ENCODE measurements at regions not wholly inside any gene's neighbourhood (a gene's known extent, or its start where the extent isn't known, plus 50 kb on each side); places are given as distances from the start of the nearest gene placed in this dataset.

DNA sequence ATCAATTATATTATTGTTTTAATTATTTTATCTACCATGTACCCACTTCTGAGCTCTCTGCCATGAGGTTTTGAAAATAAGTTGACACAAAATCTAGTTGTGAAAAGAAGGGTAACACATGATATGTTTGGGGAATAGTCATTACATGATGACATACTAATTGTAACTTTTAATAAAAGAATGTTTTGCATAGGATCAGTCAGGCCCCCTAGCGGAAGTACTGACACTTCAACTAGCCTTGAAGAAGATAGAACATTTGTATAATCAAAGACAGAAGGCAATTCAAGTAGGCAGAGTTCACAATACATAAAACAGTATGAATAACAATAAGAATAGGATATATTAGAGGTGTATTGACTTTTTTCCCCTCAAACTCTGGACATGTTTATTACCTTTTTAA, 1191.0 kb upstream of the AGA start:
- DNase-seq = no peak

DNA sequence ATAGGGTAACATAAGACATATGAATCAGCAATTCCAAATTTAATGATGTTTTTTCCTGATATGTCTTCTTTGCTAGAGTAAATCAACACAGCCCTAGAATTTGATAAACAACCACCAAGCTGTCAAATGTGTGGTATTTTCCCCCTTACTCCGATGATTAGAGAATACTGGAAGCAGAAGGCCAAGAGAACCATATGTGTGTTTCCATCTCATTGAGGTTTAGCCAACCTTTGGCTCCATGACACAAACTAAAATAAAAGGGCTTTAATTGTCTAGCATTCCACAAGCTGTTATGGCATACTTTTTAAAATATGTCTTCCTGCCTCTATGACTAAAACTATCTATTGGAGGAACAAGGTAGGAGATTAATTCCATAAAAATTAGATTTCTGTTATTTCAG, 1222.4 kb upstream of the AGA start:
- DNase-seq = no peak

DNA sequence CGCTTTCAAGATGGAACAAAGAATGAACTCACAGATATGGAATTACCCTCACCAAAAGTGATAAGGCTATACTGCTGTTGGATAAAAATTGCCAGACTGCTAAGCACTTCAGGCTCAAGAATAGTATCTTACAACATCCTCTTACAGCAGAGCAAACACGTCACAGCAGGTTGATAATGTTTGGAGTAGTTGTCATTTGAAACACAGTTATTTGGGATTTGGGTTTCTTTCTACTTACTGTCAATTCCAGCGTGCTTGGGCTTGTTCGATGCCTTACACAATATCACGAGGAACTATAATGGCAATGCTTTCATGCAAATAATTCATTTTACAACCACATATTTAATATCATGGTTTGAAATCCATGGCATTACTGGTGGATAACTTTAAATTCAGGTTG, 1223.7 kb upstream of the AGA start:
- no peak for DNase-seq

DNA sequence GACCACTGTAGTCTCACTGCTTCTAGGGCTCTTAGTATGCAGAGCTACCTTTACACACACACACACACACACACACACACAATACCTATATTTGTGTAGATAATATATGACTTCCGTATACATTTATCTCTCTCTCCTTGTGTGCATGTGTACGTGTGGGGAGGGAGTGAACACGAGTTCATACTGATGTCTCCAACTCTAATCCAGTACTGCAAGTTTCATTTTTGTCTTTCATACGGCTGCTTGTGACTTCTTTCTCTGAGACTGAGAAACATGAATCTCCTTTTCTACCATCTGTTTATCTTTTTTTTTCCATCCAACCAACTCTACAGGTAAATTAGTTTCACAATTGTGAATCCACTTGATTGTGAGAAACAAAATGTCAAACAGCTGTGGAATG, 1229.5 kb upstream of the AGA start:
- DNase-seq = no peak

DNA sequence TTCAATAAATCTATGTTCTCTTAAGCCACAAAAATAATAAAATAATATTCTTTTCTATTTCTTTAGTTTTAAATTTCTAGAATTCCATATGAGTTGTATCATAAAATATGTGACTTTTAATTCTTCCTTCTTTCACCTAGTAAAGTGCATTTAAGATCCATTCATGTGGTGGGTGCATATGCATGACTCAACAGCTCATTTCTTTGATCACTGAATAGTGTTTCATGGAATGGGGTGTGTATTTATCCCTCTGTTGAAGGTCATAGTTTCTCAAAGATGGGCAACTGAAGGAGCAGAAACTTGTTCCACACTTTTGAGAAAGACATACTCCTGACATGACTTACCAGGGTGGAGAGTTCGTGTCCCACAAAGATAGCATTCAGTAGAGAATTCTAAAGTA, 1230.3 kb upstream of the AGA start:
- DNase-seq = no peak

DNA sequence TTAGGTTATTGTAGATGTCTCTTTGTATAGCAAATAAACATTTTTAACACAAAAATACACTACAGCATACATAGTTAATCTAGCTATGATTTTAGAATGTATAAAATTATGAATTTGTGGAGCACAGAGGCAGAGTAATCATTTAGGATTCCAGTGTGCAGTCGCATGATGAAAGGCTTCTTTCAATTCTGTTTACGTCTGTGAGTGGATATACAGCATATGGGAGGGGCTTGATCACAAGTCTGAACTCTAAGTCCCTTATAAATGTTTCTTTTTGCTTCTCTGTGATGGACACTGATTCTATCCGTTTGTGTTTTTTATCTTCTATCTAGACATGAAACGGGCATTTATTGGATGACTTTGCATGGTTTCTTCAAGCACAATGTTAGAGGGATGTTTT, 1239.6 kb upstream of the AGA start:
- no peak for DNase-seq

DNA sequence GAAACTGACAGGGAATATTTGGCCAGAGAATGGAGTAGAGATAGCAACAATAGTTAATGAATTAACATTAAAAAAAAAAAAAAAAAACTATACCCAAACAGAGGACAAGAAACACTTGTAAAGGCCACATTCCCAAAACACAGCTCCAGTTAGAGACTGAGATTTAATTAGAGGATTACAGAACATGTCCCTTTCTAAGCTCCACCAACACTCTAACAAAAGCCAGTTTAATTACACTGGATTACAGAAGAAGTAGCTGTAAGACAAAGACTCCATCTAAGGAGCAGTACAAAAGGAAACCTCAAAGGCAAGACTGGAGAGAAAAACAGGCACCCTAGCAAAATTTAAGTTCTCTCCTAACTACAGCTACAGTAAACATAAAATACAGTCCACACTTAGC, 1247.7 kb upstream of the AGA start:
- no peak for DNase-seq

DNA sequence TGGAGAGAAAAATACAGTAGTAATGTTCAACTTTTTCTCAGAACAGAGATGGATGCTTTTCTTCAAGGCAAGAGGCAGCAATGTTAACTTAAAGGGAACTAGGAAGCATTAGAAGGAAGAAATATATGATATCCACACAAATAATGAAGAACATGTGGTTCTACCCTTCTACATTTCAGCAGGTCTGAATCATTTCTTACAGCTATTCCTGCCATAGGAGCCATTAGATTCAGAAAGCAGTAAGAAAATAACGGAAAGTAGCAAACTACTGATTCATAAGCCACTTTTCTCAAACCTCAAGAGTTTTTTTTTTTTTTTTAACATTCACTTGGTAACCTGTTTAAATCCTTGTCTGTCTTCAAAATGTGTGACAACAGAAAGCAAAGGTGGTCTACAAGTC, 1251.6 kb upstream of the AGA start:
- no peak for DNase-seq

DNA sequence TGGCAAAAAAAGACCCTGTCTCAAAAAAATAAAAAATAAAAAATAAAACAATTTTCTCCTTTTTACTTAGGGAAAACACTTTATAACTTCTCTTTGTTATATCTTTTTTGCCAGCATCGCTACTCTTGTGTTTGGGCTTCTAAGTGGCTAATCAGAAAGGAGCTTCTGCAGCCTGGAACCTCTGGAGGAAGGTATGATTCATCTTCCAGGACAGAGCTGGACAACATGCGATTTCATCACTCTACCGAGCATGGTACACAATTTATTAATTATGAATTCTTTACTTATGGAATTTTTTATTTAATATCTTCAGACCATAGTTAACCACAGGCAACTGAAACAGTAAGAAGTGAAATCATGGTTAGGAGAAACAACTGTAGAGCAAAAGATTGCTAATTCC, 1254.3 kb upstream of the AGA start:
- DNase-seq = no peak

DNA sequence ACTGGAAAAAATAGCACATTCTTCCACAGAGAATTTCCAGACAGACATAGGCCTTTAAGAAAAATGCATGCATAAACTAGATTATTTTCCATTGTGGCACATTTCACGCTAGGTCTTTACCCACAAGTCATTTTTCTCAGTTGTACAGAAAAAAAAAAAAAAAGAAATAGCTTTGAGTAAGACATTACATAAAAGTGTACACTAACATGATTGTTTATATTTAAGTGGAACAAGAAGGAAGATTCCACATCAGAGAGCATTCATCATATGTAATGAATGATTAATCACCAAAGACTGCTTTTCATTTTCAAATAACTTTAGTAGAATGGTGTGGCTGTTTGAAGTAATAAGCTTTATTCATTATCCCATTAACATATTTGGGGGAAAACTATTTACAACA, 1270.2 kb upstream of the AGA start:
- DNase-seq = no peak

DNA sequence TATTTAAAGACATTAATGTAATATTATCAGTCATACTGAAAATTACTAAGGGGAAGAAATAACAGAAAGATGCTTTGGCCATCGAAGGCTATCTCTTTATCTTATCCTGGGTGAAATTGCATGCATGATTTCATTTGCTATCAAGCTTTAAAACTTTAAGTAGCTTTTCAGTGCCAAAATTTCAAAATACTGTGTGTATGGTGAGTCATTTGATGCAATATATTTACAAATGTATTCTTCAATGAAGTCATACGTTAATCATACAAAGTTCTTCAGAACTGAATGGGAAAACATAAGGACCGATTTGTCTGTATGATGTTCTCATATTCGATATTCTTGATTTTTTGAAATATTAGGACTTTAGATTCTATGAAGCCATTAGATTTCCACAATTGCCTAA, 1295.8 kb upstream of the AGA start:
- no peak for DNase-seq

DNA sequence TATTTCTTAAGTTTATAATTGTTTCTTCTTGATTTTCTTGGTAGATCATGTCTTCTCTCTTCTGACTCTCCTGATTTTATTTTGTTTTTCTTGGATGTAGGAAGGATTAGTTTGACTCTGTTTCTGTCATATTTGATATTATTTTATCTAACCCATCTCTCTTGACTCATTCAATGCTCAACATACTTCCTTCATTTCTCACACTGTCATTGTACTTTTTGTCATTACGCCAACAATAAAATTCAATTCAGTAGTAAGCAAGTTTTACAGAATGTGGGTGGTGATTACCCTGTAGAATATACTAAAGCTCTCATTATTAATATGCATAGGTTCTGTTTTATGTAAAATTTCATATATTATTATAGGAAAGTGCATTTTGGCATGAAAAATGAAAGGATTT, 1303.0 kb upstream of the AGA start:
- no peak for DNase-seq

DNA sequence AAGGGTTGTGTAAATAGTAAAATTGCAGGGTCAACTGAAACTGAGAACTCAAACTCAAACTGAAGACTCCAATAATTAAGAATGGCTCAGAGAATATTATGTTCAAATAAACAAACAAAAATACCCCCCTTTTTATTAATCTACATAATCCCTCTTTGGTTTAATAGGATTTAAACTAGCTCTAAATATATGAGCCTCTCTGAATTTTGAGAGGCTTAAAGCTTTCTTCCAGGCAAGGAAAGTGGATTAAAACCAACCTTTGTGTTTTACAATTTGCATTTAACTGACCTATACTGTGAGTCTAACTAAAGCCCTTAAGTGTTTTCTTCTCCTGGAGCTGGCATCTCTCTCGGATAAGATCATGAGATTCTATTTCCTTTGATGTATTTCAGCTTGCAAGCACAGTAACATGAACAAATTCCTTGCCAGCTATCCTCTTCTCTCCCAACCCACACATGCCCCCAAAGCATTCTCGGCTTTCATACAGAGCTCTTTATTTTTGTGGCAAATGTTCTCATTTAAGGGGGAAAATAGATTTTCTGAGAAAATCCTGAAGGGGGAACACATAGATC, 1310.8 kb upstream of the AGA start:
- no peak for DNase-seq

DNA sequence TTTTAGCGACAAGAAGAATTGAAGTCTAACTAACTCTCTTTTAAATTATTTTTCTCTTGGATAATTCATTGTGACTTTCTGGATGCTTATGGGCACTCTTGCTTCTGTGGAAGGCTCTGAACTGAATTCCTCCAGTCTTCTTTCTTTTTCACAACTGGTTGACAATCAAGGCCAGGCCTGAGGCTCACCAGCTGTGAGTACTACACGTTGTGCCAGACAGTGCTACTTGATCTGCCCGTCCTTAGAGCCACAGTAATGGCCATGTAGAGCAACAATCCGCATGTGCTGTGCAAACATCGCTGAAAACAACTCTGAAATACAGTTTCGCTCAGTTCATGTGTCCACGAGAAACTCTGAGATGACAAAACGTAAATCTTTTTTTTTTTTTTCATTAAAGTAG, 1336.3 kb upstream of the AGA start:
- no peak for DNase-seq

DNA sequence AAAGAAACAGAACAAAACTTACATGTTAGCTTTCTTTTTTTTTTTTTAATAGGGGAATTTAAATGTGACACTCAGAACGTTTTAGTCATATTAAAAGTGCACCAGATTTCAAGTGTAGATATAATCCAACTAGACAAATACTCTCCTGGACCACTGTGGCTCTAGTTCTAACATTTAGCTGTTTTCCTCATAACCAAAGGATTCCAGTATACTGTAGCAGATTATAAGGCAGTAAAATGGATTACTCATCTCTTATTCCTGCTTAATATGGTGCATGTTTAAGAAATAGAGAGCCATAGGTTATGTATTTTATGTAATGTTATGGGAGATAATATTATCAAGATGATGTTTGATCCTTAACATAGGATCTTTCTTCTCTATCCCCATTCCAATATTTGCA, 1339.5 kb upstream of the AGA start:
- no peak for DNase-seq

DNA sequence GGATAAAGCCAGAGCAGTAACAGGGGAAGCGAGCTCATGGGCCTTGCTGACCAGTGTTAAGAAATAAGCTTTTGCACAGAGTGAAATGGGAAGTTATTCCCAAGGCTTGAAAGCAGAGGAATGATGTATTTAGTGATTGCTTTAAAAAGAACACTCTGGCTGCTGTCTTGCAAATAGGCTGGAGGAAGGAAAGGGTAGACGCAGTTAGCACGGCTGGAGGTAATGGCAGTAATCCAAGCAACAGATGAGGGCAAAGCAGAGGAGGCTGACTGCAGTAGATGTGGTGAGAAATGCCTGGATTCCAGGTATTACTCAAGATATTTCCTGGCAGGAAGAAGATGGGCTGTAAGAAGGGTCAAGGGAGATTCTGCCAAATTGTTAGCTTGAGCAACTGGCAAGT, 1342.3 kb upstream of the AGA start:
- DNase-seq = no peak

DNA sequence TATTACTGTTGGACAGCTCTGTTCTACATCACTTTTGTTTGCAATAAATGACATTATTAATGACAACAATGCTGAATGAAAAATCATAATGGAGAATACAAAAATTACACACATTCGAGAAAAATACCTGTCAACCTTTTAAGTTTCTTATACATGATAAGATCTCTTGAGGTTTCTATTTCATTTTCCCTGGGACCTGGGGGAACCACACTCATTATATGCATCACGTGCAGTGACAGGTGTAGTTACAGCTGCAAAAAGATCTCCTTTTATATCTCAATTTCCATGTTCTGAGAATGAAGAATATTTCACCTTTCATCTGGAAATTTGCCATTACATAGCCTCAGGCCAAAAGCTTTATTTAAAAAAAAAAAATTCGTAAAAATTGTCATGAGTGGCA, 1347.0 kb upstream of the AGA start:
- no peak for DNase-seq

DNA sequence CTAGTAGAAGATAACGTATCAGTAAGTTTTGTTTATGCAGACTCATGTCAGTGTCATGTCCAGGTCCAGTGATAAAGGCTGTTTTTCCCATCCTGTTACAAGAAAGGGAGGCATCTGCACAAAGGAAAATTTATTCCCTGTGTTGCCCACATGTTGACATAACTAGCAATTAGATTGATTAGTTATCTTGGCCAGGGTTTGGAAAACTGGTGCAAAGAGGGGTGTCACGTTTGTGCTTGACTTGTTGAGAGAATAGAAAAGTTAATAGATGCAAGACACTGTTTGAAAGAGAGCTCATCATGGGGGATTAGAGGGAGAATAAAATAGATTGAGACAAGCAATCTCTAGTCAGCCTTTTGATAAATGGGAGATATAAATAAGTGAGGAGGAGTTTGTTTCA, 1357.0 kb upstream of the AGA start:
- no peak for DNase-seq

DNA sequence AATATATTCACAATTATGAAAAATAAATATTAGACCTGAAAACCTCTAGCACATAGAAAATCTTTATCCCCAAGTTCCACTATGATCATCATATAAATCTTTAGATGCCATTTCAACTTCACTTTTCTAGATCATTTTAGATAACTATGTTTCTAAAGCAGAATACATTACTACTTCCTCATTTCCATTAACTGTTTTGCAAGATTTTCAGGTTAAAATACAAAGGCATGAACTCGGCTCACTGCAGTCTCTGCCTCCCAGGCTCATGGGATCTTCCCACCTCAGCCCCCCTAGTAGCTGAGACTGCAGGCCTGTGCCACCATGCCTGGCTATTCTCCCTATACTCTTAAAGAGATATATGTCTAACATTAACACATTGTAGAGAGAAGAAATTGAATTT, 1365.9 kb upstream of the AGA start:
- no peak for DNase-seq

DNA sequence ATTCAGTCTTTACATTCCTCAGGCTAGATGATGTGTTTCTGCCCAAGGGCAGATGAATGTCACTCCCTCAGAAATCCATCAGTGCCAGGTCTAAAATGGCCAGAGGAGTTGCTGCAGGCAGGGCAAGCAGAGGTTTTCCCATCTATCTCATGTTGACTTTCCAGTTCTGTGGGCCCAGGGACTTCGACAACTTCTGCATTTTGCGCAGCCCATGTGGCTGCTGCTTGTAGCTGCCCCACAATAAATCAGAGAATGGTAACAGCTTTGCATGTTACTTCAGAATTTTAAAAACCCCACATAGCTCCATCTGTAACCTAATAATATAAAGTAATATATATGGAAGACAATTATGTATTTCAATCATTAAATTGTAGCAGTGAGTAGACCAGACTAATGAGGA, 1367.7 kb upstream of the AGA start:
- no peak for DNase-seq

DNA sequence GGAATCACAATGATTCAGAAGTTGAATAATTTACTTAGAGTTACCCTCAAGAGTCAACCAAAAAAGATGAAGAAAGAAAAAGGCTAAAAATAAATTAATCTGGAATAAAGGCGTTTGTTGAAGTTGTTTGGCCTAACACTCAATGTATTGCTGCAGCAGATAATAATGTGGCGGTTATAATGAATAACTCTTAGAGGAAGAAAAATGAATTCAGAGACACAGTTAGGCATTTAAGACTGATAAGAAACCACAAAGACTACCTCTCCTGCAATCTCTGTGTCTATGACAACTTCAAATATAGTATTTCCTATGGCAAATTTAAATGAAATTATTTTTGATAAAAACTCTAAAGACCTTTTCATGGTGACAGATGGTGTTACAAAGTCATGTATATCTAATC, 1369.1 kb upstream of the AGA start:
- DNase-seq = no peak

DNA sequence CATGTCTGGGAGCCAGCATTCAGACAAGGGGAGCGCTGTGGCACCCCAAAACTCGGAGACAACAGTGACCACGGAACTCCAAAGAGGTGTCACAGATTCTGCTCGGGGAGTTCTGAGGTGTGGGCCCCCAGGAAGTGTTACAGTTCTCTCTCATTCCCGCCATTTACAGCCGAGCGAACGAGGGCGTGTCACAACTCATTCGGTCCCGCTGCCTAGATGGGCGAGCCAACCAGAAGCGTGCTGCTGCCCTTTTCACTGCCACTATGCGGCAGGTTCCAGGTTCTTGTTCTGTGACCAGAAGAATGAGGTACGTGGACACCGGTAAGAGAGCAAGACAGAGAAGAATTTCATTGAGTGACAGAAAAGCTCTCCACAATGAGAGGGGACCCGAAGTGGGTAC, 1370.6 kb upstream of the AGA start:
- DNase-seq = no peak

DNA sequence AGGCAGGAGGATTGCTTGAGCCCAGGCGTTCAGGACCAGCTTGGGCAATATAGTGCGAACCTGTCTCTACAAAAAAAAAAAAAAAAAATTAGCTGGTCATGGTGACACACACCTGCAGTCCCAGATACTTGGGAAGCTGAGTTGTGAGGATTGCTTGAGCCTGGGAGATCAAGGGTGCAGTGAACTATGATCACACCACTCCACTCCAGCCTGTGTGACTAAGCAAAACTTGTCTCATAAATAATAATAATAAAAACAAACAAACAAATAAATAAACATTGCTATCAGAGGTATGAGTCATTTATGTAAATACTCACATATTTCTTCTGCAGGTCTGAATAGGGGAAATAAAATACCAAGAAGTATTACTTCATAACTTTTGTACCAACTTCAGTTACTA, 1372.7 kb upstream of the AGA start:
- DNase-seq = no peak

DNA sequence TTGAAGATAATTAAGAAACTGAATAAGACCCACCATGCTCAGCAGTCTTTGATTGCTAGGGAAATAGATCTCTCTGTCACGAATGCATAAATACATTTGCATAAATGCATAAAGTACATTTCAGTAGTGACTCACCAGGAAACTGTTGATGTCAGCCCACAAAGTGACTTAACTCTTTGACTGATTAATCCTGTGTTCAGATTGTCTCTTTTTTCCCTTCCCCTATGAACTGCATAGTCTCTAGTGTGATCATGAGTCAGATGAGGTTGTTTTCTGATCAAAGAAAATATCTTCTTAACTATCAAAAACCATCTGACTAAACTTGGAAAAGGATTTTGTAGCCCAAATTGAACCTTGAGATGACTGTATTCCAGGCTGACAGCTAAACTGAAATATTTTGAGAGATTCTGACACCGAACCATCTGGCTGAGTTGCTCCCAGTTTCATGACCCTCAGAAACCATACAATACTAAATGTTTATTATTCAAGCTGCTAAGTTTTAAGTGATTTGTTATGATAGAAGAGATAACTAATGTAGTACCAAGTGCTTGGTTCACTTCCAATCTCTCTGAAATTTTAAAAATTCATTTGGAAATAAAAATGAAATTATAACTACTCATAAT, 1381.5 kb upstream of the AGA start:
- no peak for DNase-seq

DNA sequence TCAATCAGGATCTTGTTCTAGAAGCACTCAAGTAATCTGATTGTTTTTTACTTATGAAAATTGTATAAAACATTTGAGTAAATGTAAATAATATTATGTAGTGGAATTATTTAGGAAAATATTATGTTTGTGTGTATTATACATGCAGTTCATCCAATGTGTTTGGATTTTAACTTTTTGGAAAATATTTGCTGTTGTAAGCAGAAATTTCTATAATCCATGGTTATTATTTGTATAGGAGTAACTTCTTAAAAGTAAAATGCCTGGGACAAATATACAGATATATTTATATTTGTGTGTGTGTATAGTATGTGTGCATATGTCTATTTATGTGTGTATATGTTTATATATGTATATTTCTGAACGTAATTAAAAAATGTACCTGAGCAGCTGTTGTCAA, 1394.6 kb upstream of the AGA start:
- no peak for DNase-seq

DNA sequence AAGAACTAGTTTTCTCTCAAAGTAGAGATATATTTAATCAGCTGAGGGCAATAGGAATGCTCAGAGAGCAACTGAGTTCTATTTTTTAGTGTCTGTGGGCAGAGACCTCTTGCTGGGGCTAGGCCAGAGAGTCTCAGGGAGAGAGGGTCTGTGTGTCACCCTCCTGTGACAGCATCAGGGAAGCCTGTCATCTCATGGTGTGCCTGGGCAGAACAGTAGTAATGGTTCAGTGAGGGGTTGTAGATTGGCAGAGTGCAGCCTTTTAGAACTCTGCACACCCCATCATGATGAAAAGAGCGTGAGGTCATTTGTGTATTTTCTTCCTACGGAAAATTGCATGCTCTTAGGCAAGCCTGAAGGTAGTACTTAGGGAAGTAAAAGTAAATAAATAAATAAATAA, 1396.5 kb upstream of the AGA start:
- DNase-seq = no peak
